HL-60 (cell line): ENCODE measurements at regions not wholly inside any gene's neighbourhood (a gene's known extent, or its start where the extent isn't known, plus 50 kb on each side); places are given as distances from the start of the nearest gene placed in this dataset.

Source experiments
- DNase-seq, 2 experiments: peaks; one replicate each; pipeline ENCODE4 v3.0.0-alpha.2; 2010 to 2020; ENCODE audit warnings: low read depth in 1 of 2, low spot score in 1 of 2
- H3K27ac ChIP-seq: fragments of 250-450 bp; sonication (Bioruptor Pico); replicated peaks from 2 replicates; pipeline ENCODE4 v1.5.1; 2020; ENCODE audit warnings: mild to moderate bottlenecking, moderate library complexity
- H3K27me3 ChIP-seq: fragments of 250-450 bp; sonication (Bioruptor Pico); 2 replicates; pipeline ENCODE4 v1.5.1; 2021; ENCODE audit warnings: mild to moderate bottlenecking, moderate library complexity; ENCODE audit not compliant: insufficient read depth, poor library complexity, severe bottlenecking
- H3K4me3 ChIP-seq: replicated peaks from 2 replicates; pipeline ENCODE4 v1.5.1; 2011; ENCODE audit warnings: mild to moderate bottlenecking, control low read depth, low read length; ENCODE audit not compliant: insufficient read depth
- GABPA ChIP-seq: IDR thresholded peaks from 2 replicates; pipeline ENCODE4 v1.6.1; 2012; ENCODE audit warnings: low read depth
- POLR2AphosphoS5 ChIP-seq: IDR thresholded peaks from 2 replicates; pipeline ENCODE4 v1.6.1; 2012; ENCODE audit warnings: low read depth
- SPI1 ChIP-seq: IDR thresholded peaks from 2 replicates; pipeline ENCODE4 v1.6.1; 2012; ENCODE audit warnings: low read depth, mild to moderate bottlenecking, borderline replicate concordance
- TF ChIP-seq, protein P1 (sequence below): IDR thresholded peaks from one replicate; pipeline ENCODE4 v1.5.1; 2011; ENCODE audit warnings: low read length, control low read depth, inconsistent platforms; ENCODE audit not compliant: insufficient read depth
- TF ChIP-seq, protein P2 (sequence below): IDR thresholded peaks from 2 replicates; pipeline ENCODE4 v1.6.1; 2012; ENCODE audit warnings: low read depth; ENCODE audit not compliant: insufficient replicate concordance

DNA sequence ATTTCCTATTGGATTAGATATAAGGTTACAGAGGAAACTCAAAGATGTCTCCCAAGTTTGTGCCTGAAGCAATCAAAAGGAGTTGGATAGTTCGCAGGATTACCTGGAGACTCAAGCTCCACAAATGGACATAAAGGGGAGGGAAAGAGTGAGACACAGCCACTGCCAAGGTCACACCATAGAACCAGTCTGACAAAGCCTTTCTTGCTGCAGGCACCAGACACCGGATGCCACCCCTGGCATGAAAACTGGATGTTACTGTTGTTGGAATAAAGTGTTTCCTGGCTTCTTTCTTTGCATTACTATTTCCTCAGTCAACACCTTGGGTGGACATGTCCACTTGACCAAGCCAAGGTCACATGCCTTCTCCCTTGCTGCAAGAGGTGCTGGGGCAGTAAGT, 70.6 kb downstream of the SNRPE start:
- Histone ChIP-seq H3K4me3 (no peak overlapping the region), H3K27ac (no peak overlapping the region), H3K27me3 (no peaks in the 10 kb centered on the region)
- TF ChIP-seq, protein P1, sequence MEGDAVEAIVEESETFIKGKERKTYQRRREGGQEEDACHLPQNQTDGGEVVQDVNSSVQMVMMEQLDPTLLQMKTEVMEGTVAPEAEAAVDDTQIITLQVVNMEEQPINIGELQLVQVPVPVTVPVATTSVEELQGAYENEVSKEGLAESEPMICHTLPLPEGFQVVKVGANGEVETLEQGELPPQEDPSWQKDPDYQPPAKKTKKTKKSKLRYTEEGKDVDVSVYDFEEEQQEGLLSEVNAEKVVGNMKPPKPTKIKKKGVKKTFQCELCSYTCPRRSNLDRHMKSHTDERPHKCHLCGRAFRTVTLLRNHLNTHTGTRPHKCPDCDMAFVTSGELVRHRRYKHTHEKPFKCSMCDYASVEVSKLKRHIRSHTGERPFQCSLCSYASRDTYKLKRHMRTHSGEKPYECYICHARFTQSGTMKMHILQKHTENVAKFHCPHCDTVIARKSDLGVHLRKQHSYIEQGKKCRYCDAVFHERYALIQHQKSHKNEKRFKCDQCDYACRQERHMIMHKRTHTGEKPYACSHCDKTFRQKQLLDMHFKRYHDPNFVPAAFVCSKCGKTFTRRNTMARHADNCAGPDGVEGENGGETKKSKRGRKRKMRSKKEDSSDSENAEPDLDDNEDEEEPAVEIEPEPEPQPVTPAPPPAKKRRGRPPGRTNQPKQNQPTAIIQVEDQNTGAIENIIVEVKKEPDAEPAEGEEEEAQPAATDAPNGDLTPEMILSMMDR, result no peak
- TF ChIP-seq, protein P2, sequence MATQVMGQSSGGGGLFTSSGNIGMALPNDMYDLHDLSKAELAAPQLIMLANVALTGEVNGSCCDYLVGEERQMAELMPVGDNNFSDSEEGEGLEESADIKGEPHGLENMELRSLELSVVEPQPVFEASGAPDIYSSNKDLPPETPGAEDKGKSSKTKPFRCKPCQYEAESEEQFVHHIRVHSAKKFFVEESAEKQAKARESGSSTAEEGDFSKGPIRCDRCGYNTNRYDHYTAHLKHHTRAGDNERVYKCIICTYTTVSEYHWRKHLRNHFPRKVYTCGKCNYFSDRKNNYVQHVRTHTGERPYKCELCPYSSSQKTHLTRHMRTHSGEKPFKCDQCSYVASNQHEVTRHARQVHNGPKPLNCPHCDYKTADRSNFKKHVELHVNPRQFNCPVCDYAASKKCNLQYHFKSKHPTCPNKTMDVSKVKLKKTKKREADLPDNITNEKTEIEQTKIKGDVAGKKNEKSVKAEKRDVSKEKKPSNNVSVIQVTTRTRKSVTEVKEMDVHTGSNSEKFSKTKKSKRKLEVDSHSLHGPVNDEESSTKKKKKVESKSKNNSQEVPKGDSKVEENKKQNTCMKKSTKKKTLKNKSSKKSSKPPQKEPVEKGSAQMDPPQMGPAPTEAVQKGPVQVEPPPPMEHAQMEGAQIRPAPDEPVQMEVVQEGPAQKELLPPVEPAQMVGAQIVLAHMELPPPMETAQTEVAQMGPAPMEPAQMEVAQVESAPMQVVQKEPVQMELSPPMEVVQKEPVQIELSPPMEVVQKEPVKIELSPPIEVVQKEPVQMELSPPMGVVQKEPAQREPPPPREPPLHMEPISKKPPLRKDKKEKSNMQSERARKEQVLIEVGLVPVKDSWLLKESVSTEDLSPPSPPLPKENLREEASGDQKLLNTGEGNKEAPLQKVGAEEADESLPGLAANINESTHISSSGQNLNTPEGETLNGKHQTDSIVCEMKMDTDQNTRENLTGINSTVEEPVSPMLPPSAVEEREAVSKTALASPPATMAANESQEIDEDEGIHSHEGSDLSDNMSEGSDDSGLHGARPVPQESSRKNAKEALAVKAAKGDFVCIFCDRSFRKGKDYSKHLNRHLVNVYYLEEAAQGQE, result no peak
- no peak for TF ChIP-seq POLR2AphosphoS5
- no peak for TF ChIP-seq SPI1
- TF ChIP-seq GABPA, result no peak
- no peak for DNase-seq

DNA sequence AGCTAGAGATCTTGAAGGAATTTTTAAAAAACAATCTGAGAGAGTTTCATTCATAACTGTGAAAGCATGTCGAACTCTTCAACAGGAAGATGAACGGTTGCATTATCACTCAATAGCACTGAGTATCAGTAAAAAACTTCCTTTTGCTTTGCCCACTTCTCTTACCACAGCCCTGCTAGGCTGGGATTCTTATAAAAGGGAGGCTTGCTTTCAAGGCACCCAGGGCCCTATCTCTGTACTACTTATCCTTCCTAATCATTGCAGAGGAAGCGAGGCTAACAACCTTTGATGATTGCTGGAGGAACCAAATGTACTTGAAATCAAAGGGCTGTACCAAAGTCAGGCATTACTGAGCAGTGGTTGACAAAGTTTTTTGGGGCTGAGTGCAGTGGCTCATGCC, 71.2 kb downstream of the SNRPE start:
- no peak for DNase-seq
- Histone ChIP-seq H3K27ac (no peak overlapping the region), H3K4me3 (no peak overlapping the region), H3K27me3 (no peaks in the 10 kb centered on the region)
- TF ChIP-seq, protein P2, result no peak
- TF ChIP-seq GABPA (no peak), SPI1 (no peak)

DNA sequence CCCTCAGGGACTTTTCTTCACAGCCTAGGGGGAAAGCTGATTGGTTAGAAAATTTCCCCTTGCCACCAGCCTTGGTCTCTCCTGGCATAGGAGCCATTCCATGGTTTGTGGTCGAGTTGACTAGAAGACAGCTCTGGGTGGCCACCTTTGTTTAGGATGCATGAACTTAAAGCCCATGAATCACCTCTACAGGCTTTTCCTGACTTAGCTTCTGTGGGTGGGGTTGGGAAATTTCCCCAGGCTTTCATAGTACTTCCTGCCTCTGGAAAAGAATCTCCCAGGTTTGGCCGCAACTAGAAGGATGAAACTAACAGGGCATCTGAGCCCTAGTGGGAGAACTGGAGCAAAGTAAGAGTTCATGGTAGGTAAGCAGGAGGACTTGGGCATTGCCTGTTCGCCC, 72.6 kb downstream of the SNRPE start:
- TF ChIP-seq POLR2AphosphoS5 (no peak), GABPA (no peak), SPI1 (no peak)
- TF ChIP-seq, protein P2, result no peak
- TF ChIP-seq, protein P1, result no peak
- DNase-seq, result no peak
- no peak overlapping the region for H3K4me3 ChIP-seq
- no peaks in the 10 kb centered on the region for H3K27me3 ChIP-seq
- H3K27ac ChIP-seq, result no peak overlapping the region
